SK-N-SH treated with all-trans-retinoic acid at 6 μM for 48 hours (cell line): ENCODE measurements at regions not wholly inside any gene's neighbourhood (a gene's known extent, or its start where the extent isn't known, plus 50 kb on each side); places are given as distances from the start of the nearest gene placed in this dataset.

ENCODE experiments used
- ARNTL ChIP-seq: fragments of 450-650 bp; formaldehyde crosslinking; IDR thresholded peaks from 2 replicates; pipeline ENCODE4 v1.5.0; 2020; ENCODE audit warnings: low read depth, mild to moderate bottlenecking, moderate library complexity, borderline replicate concordance
- CSDC2 ChIP-seq: fragments of 250-450 bp; sonication (Bioruptor Pico); IDR thresholded peaks from 2 replicates; pipeline ENCODE4 v1.5.0; 2020; ENCODE audit warnings: mild to moderate bottlenecking, moderate library complexity
- GLIS3 ChIP-seq: fragments of 250-450 bp; sonication (Bioruptor Pico); IDR thresholded peaks from 2 replicates; pipeline ENCODE4 v1.5.0; 2020; ENCODE audit warnings: mild to moderate bottlenecking, moderate library complexity
- ISL1 ChIP-seq: fragments of 250-450 bp; sonication (Bioruptor Pico); IDR thresholded peaks from 2 replicates; pipeline ENCODE4 v2.1.2; 2022; ENCODE audit warnings: mild to moderate bottlenecking, moderate library complexity
- ZC3H10 ChIP-seq: fragments of 250-450 bp; sonication (Bioruptor Pico); IDR thresholded peaks from 2 replicates; pipeline ENCODE4 v1.5.1; 2021; ENCODE audit warnings: mild to moderate bottlenecking, moderate library complexity
- ZNF565 ChIP-seq: fragments of 450-650 bp; formaldehyde crosslinking; conservative IDR thresholded peaks from 2 replicates; pipeline ENCODE4 v1.5.0; 2020; ENCODE audit warnings: low read depth, mild to moderate bottlenecking, moderate library complexity
- ZNF70 ChIP-seq: fragments of 450-650 bp; formaldehyde crosslinking; IDR thresholded peaks from 2 replicates; pipeline ENCODE4 v1.5.0; 2020; ENCODE audit warnings: mild to moderate bottlenecking, moderate library complexity

DNA sequence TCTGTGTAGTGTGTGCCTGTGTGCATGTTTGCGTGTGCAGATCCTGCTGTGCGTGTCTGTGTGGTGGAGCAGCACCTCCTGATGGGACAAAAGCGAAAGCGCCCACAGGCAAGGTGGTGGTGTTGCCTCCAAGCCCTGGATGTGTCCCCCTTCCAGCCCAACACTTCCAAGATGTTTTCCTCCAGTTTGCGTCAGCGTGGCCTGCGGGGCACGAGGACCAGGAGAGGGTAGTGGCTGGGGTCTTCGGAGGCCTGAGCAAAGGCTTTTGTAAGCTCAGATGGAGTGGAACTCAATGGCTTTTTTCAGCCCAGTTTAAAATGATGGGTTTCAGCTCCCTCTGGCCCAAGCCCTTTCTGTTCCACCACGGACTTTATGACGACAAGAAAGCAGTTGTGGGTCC is 209.5 kb downstream of the IRX2 start:
- no peak for TF ChIP-seq ARNTL (CRISPR knock-in tag)
- no peak for TF ChIP-seq ZNF70 (CRISPR knock-in tag)
- no peak for TF ChIP-seq ZNF565 (CRISPR knock-in tag)
- TF ChIP-seq ZC3H10: no peak
- TF ChIP-seq GLIS3 (CRISPR knock-in tag): no peak
- no peak for TF ChIP-seq CSDC2 (CRISPR knock-in tag)
- no peak for TF ChIP-seq ISL1 (CRISPR knock-in tag)
